Mesothelial cell of epicardium (in vitro differentiated cells): ENCODE measurements at regions not wholly inside any gene's neighbourhood (a gene's known extent, or its start where the extent isn't known, plus 50 kb on each side); places are given as distances from the start of the nearest gene placed in this dataset.

Source experiments
- DNase-seq, 2 experiments: peaks; one replicate each; pipeline ENCODE4 v3.0.0; 2021; ENCODE audit warnings: low spot score in 2 of 2; ENCODE audit not compliant: unreplicated experiment in 2 of 2
- H3K27ac Mint-ChIP-seq: 2 replicates; pipeline ENCODE4 v1.8.0; 2021; ENCODE audit warnings: mixed read lengths
- H3K27me3 Mint-ChIP-seq: 2 replicates; pipeline ENCODE4 v1.8.0; 2021; ENCODE audit warnings: low read depth, mixed read lengths
- H3K36me3 Mint-ChIP-seq: 2 replicates; pipeline ENCODE4 v1.8.0; 2021; ENCODE audit warnings: mixed read lengths
- H3K4me1 Mint-ChIP-seq: 2 replicates; pipeline ENCODE4 v1.8.0; 2021; ENCODE audit warnings: mixed read lengths
- H3K4me3 Mint-ChIP-seq: 2 replicates; pipeline ENCODE4 v1.8.0; 2021; ENCODE audit warnings: mild to moderate bottlenecking, moderate library complexity, mixed read lengths
- H3K9me3 Mint-ChIP-seq: 2 replicates; pipeline ENCODE4 v1.8.0; 2021; ENCODE audit warnings: mixed read lengths
- TF ChIP-seq, protein P1 (sequence below): fragments of 200-600 bp; sonication (generic); IDR thresholded peaks from one replicate; pipeline ENCODE4 v1.5.0; 2021; ENCODE audit warnings: antibody characterized with exemption; ENCODE audit not compliant: unreplicated experiment

DNA sequence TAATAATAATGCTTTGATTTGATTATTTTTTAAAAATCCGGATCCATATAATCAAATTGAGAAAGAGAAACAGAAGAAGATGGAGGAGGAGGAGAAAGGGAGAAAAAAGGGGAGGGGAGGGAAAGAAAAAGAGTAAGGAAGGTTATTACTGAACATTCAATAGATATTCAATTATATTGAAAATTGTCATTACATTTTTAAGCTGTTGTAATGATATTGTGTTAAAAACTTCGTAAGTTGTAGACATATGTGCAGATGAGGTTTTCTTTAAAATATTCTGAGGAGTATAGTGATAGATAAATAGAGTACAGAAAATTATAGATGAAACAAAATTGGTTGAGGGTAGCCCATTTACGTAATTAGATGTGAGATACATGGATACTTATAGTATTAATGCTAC is 933.0 kb upstream of the PHF14 start:
- Mint-ChIP-seq H3K36me3 (no peaks in the 10 kb centered on the region), H3K27me3 (no peaks in the 10 kb centered on the region), H3K4me1 (peaks cover 4% of the 10 kb centered on the region), H3K9me3 (no peaks in the 10 kb centered on the region), H3K4me3 (no peak overlapping the region), H3K27ac (no peak overlapping the region)
- no peak for DNase-seq
- TF ChIP-seq, protein P1, sequence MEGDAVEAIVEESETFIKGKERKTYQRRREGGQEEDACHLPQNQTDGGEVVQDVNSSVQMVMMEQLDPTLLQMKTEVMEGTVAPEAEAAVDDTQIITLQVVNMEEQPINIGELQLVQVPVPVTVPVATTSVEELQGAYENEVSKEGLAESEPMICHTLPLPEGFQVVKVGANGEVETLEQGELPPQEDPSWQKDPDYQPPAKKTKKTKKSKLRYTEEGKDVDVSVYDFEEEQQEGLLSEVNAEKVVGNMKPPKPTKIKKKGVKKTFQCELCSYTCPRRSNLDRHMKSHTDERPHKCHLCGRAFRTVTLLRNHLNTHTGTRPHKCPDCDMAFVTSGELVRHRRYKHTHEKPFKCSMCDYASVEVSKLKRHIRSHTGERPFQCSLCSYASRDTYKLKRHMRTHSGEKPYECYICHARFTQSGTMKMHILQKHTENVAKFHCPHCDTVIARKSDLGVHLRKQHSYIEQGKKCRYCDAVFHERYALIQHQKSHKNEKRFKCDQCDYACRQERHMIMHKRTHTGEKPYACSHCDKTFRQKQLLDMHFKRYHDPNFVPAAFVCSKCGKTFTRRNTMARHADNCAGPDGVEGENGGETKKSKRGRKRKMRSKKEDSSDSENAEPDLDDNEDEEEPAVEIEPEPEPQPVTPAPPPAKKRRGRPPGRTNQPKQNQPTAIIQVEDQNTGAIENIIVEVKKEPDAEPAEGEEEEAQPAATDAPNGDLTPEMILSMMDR, result no peak

DNA sequence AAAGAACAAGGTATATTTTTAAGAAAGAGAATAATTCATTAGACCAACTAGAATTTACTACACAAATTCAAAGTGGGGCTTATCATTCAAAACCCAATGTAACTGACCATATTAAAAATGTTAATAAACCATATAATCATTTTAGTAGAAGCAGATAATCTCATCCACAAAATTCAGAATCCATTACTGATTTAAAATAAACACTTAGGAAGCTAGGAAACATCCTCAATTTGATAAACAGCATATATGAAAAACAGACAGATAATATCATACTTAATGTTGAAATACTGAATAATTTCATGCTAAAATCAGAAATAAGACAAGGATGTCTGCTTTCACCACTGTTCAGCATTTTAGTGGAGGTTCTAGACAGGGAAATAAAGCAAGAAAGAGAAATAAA is 902.8 kb upstream of the PHF14 start:
- no peak overlapping the region for H3K27ac Mint-ChIP-seq

DNA sequence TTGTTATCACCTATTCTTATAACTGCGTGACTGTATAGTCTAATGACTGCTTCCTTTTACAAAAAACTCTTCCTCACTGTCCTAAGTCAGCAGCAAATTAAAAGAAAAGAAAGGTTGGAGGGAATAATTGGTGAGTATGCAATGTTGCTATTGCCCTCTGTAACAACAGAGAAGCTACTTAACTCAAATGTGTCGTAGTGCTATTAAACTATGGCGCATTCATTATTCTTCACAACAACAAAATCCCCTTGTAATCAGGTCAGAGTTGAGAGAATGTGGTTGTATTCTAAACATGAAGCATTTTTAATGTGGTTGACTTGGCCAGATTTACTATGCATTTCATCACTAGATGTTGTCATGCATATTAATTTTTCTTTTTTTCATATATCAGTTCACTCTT is 897.8 kb upstream of the PHF14 start:
- H3K4me1 Mint-ChIP-seq, result peaks cover 5% of the 10 kb centered on the region
- no peak for DNase-seq

More for the DNA sequence above, 902.8 kb upstream of the PHF14 start:
- Mint-ChIP-seq H3K27me3 (no peaks in the 10 kb centered on the region), H3K4me3 (no peak overlapping the region), H3K36me3 (no peaks in the 10 kb centered on the region), H3K4me1 (no peaks in the 10 kb centered on the region), H3K9me3 (no peaks in the 10 kb centered on the region)
- DNase-seq, result no peak
- TF ChIP-seq, protein P1, result no peak

DNA sequence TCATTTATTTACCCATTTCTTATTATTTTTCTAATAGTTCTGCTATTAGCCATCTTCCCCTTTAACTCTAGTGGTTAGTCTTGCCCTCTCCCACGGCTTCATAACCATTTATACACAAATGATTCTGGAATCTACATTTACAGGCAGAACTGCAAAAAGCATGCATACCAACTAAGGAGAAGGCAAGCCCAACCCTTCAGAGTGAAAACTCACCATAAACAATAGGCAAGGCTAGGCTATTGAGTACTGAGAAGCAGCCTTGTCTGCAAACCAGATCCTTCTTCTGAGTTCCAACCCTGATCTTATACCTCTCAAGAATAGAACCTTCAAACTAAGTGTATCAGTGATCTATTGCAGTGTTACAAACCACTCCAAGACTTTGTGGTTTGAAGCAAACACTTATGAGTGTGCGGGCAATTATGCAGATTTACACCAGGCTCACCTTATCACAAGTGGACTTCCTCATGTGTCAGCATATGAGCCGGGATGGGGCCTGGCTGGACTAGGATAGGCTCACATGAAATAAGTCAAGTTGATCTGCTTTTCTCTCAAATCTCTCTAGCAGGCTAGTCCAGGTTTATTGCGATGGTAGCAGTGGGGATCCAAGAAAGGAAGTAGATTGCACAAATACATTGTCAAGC is 896.9 kb upstream of the PHF14 start:
- no peak for DNase-seq
- no peak overlapping the region for H3K27ac Mint-ChIP-seq
- peaks cover 5% of the 10 kb centered on the region for H3K4me1 Mint-ChIP-seq
- no peaks in the 10 kb centered on the region for H3K36me3 Mint-ChIP-seq
- no peak overlapping the region for H3K4me3 Mint-ChIP-seq
- no peaks in the 10 kb centered on the region for H3K27me3 Mint-ChIP-seq
- TF ChIP-seq, protein P1, result no peak
- no peaks in the 10 kb centered on the region for H3K9me3 Mint-ChIP-seq

More for the DNA sequence above, 897.8 kb upstream of the PHF14 start:
- H3K27ac Mint-ChIP-seq, result no peak overlapping the region
- no peaks in the 10 kb centered on the region for H3K27me3 Mint-ChIP-seq
- TF ChIP-seq, protein P1, result no peak
- H3K9me3 Mint-ChIP-seq, result no peaks in the 10 kb centered on the region
- H3K36me3 Mint-ChIP-seq, result no peaks in the 10 kb centered on the region
- H3K4me3 Mint-ChIP-seq, result no peak overlapping the region

DNA sequence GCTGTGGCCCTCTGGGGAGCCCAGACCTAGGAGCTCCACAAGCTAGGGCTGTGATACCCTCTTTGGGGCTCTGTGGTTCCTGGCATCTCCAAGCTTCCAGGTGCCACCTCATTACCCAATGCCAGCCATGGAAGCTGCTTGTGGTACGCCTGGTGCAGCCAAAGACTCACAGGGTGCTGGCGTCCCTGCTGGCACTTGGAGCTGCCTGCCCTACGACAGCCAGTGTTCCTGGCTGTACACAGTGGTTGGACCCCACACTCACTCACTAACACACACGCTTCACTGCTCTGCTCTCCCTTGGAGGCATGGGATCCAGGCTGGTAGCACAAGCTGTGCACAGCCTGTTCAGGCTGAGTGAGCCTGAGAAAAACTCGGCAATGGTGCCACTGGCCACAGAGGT is 894.1 kb upstream of the PHF14 start:
- H3K4me3 Mint-ChIP-seq, result no peak overlapping the region
- DNase-seq, result no peak
- H3K27ac Mint-ChIP-seq, result no peak overlapping the region
- H3K9me3 Mint-ChIP-seq, result no peaks in the 10 kb centered on the region
- H3K36me3 Mint-ChIP-seq, result no peaks in the 10 kb centered on the region
- H3K4me1 Mint-ChIP-seq, result peaks cover 5% of the 10 kb centered on the region
- TF ChIP-seq, protein P1, result no peak
- H3K27me3 Mint-ChIP-seq, result no peaks in the 10 kb centered on the region

DNA sequence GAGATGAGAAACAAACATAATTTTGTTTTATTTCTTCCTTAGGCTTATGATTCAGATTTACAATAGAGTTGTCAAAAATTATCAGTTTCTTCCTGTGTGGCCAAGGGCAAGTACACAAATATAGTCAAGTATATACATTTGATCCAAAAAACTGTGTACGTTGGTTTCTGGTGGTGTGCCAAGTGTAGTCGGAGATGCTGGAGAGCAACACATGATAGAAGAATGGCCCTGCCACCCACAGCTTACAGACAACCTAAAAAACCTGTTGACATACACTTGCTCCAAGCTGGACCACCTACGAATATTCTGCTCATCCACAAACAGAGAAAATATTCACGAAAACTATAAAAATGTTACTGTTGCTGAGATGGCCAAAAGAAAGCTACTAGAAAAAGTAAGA is 890.8 kb upstream of the PHF14 start:
- no peaks in the 10 kb centered on the region for H3K36me3 Mint-ChIP-seq
- no peak overlapping the region for H3K4me3 Mint-ChIP-seq
- TF ChIP-seq, protein P1, result no peak
- H3K27ac Mint-ChIP-seq, result no peak overlapping the region
- H3K4me1 Mint-ChIP-seq, result peaks cover 18% of the 10 kb centered on the region
- no peaks in the 10 kb centered on the region for H3K9me3 Mint-ChIP-seq
- DNase-seq, result no peak
- H3K27me3 Mint-ChIP-seq, result no peaks in the 10 kb centered on the region
